NT2/D1 (cell line): ENCODE measurements at regions not wholly inside any gene's neighbourhood (a gene's known extent, or its start where the extent isn't known, plus 50 kb on each side); places are given as distances from the start of the nearest gene placed in this dataset.

Experiments used
- SUZ12 ChIP-seq: IDR thresholded peaks from 2 replicates; pipeline ENCODE4 v1.6.1; 2011; ENCODE audit not compliant: insufficient read length, insufficient read depth; ENCODE audit errors: extremely low read depth
- YY1 ChIP-seq: IDR thresholded peaks from 2 replicates; pipeline ENCODE4 v1.6.1; 2011; ENCODE audit not compliant: insufficient read length, insufficient read depth

GRCh38 chr22:44585559-44586350, 87.7 kb upstream of the RTL6 start:
- no peak for TF ChIP-seq SUZ12
- no peak for TF ChIP-seq YY1
